ENCODE measurements at regions not wholly inside any gene's neighbourhood (a gene's known extent, or its start where the extent isn't known, plus 50 kb on each side); places are given as distances from the start of the nearest gene placed in this dataset.

- 100% methylated on average over 1 of the region's 2 CpGs; no CpG with 5 or more reads in 1 of the 2 experiments for WGBS, 2 experiments (ENCODE audit: insufficient coverage in 2 of 2)
Measured at GRCh38 chr3:72250725-72251124, 465.8 kb upstream of the PROK2 start.

DNA sequence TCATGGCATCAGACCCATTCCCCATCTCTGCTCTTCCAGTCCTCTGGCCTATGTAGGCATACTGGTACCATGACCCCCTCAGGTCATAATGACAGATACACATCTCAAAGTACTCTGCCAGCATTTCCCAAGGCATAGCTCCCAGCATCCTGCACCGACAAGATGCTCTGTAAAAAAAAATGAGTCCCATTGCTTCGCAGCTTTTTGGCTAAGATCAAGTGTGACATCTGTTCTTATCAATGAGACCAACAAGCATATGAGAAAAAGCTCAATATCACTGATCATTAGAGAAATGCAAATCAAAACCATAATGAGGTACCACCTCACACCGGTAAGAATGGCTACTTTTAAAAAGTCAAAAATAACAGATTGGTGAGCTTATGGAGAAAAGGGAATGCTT lies 463.9 kb upstream of the PROK2 start:
- H3K4me1 ChIP-seq (ENCODE audit: control insufficient read depth, insufficient read depth, low read length, poor library complexity, severe bottlenecking), result no peaks in the 10 kb centered on the region
- H3K36me3 ChIP-seq (ENCODE audit: control insufficient read depth, insufficient read depth, low read length), result no peaks in the 10 kb centered on the region
- H3K4me3 ChIP-seq (ENCODE audit: extremely low read depth, insufficient read depth, low read length, poor library complexity, severe bottlenecking), result no peak overlapping the region
- WGBS, 2 experiments (ENCODE audit: insufficient coverage in 2 of 2), result 91 to 100% methylated on average over 1 to 2 of the region's 3 CpGs
- H3K9me3 ChIP-seq (ENCODE audit: control insufficient read depth, low read length), result no peaks in the 10 kb centered on the region
- no peak overlapping the region for H3K27ac ChIP-seq (ENCODE audit: low read depth, low read length, severe bottlenecking)

More at GRCh38 chr3:72250725-72251124, 465.8 kb upstream of the PROK2 start:
- Histone ChIP-seq H3K27ac (ENCODE audit: low read depth, low read length, severe bottlenecking) (no peak overlapping the region), H3K4me1 (ENCODE audit: control insufficient read depth, insufficient read depth, low read length, poor library complexity, severe bottlenecking) (peaks cover 3% of the 10 kb centered on the region), H3K36me3 (ENCODE audit: control insufficient read depth, insufficient read depth, low read length) (no peaks in the 10 kb centered on the region), H3K4me3 (ENCODE audit: extremely low read depth, insufficient read depth, low read length, poor library complexity, severe bottlenecking) (no peak overlapping the region), H3K9me3 (ENCODE audit: control insufficient read depth, low read length) (no peaks in the 10 kb centered on the region)

- Histone ChIP-seq H3K9me3 (ENCODE audit: control insufficient read depth, low read length) (no peaks in the 10 kb centered on the region), H3K36me3 (ENCODE audit: control insufficient read depth, insufficient read depth, low read length) (no peaks in the 10 kb centered on the region), H3K4me1 (ENCODE audit: control insufficient read depth, insufficient read depth, low read length, poor library complexity, severe bottlenecking) (no peaks in the 10 kb centered on the region), H3K4me3 (ENCODE audit: extremely low read depth, insufficient read depth, low read length, poor library complexity, severe bottlenecking) (no peak overlapping the region), H3K27ac (ENCODE audit: low read depth, low read length, severe bottlenecking) (no peak overlapping the region)
- no CpG with 5 or more reads among the region's 1 CpG for WGBS, 2 experiments (ENCODE audit: insufficient coverage in 2 of 2)
Measured at GRCh38 chr3:72248389-72248761, 463.4 kb upstream of the PROK2 start.

- no peaks in the 10 kb centered on the region for H3K36me3 ChIP-seq (ENCODE audit: control insufficient read depth, insufficient read depth, low read length)
- H3K4me3 ChIP-seq (ENCODE audit: extremely low read depth, insufficient read depth, low read length, poor library complexity, severe bottlenecking), result no peak overlapping the region
- H3K9me3 ChIP-seq (ENCODE audit: control insufficient read depth, low read length), result no peaks in the 10 kb centered on the region
- H3K27ac ChIP-seq (ENCODE audit: low read depth, low read length, severe bottlenecking), result no peak overlapping the region
- no peaks in the 10 kb centered on the region for H3K4me1 ChIP-seq (ENCODE audit: control insufficient read depth, insufficient read depth, low read length, poor library complexity, severe bottlenecking)
- WGBS, 2 experiments (ENCODE audit: insufficient coverage in 2 of 2), result no CpG with 5 or more reads among the region's 1 CpG
Measured at GRCh38 chr3:72247645-72248388, 462.9 kb upstream of the PROK2 start.

GRCh38 chr3:72247126-72247525 lies 462.2 kb upstream of the PROK2 start:
- no peaks in the 10 kb centered on the region for H3K36me3 ChIP-seq (ENCODE audit: control insufficient read depth, insufficient read depth, low read length)
- no peak overlapping the region for H3K27ac ChIP-seq (ENCODE audit: low read depth, low read length, severe bottlenecking)
- 81 to 87% methylated on average over 4 to 7 of the region's 7 CpGs for WGBS, 2 experiments (ENCODE audit: insufficient coverage in 2 of 2)
- H3K9me3 ChIP-seq (ENCODE audit: control insufficient read depth, low read length), result no peaks in the 10 kb centered on the region
- H3K4me1 ChIP-seq (ENCODE audit: control insufficient read depth, insufficient read depth, low read length, poor library complexity, severe bottlenecking), result no peaks in the 10 kb centered on the region
- H3K4me3 ChIP-seq (ENCODE audit: extremely low read depth, insufficient read depth, low read length, poor library complexity, severe bottlenecking), result no peak overlapping the region

GRCh38 chr3:72246685-72247084 lies 461.7 kb upstream of the PROK2 start:
- H3K36me3 ChIP-seq (ENCODE audit: control insufficient read depth, insufficient read depth, low read length), result no peaks in the 10 kb centered on the region
- H3K4me3 ChIP-seq (ENCODE audit: extremely low read depth, insufficient read depth, low read length, poor library complexity, severe bottlenecking), result no peak overlapping the region
- H3K4me1 ChIP-seq (ENCODE audit: control insufficient read depth, insufficient read depth, low read length, poor library complexity, severe bottlenecking), result no peaks in the 10 kb centered on the region
- no peaks in the 10 kb centered on the region for H3K9me3 ChIP-seq (ENCODE audit: control insufficient read depth, low read length)
- 89 to 97% methylated on average over 6 of the region's 6 CpGs for WGBS, 2 experiments (ENCODE audit: insufficient coverage in 2 of 2)
- no peak overlapping the region for H3K27ac ChIP-seq (ENCODE audit: low read depth, low read length, severe bottlenecking)

GRCh38 chr3:72245183-72245811 lies 460.3 kb upstream of the PROK2 start:
- Histone ChIP-seq H3K4me1 (ENCODE audit: control insufficient read depth, insufficient read depth, low read length, poor library complexity, severe bottlenecking) (no peaks in the 10 kb centered on the region), H3K9me3 (ENCODE audit: control insufficient read depth, low read length) (no peaks in the 10 kb centered on the region), H3K36me3 (ENCODE audit: control insufficient read depth, insufficient read depth, low read length) (no peaks in the 10 kb centered on the region), H3K27ac (ENCODE audit: low read depth, low read length, severe bottlenecking) (no peak overlapping the region), H3K4me3 (ENCODE audit: extremely low read depth, insufficient read depth, low read length, poor library complexity, severe bottlenecking) (no peak overlapping the region)
- WGBS, 2 experiments (ENCODE audit: insufficient coverage in 2 of 2), result 93 to 95% methylated on average over 9 of the region's 9 CpGs

- Histone ChIP-seq H3K9me3 (ENCODE audit: control insufficient read depth, low read length) (no peaks in the 10 kb centered on the region), H3K4me3 (ENCODE audit: extremely low read depth, insufficient read depth, low read length, poor library complexity, severe bottlenecking) (no peak overlapping the region)
- 84 to 98% methylated on average over 2 to 4 of the region's 5 CpGs for WGBS, 2 experiments (ENCODE audit: insufficient coverage in 2 of 2)
Measured at GRCh38 chr3:72244396-72244795, 459.4 kb upstream of the PROK2 start.

DNA sequence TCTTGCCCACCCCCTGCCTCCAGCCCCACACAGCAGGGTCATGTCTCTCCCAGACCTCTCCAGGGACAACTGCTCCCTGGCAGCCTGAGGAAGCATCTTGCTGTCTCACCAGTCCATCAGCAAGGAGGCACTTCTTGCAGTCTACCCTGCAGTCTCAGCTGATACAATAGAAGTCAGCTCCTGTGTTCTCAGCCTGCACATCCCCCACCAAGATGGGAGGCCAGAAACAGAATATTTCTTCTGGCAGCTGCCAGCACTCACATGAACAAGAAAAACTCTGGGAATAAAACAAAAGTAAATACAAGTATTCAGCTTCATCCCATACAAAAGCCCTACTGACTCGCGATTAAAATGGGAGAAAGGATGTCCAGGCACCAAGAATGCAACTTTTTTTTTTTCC lies 457.4 kb upstream of the PROK2 start:
- Histone ChIP-seq H3K36me3 (ENCODE audit: control insufficient read depth, insufficient read depth, low read length) (no peaks in the 10 kb centered on the region), H3K4me3 (ENCODE audit: extremely low read depth, insufficient read depth, low read length, poor library complexity, severe bottlenecking) (no peak overlapping the region)
- no CpG with 5 or more reads among the region's 2 CpGs for WGBS, 2 experiments (ENCODE audit: insufficient coverage in 2 of 2)

More at GRCh38 chr3:72244396-72244795, 459.4 kb upstream of the PROK2 start:
- no peak overlapping the region for H3K27ac ChIP-seq (ENCODE audit: low read depth, low read length, severe bottlenecking)
- no peaks in the 10 kb centered on the region for H3K4me1 ChIP-seq (ENCODE audit: control insufficient read depth, insufficient read depth, low read length, poor library complexity, severe bottlenecking)
- no peaks in the 10 kb centered on the region for H3K36me3 ChIP-seq (ENCODE audit: control insufficient read depth, insufficient read depth, low read length)

GRCh38 chr3:72241525-72241924 lies 456.6 kb upstream of the PROK2 start:
- no CpG with 5 or more reads among the region's 1 CpG for WGBS, 2 experiments (ENCODE audit: insufficient coverage in 2 of 2)
- Histone ChIP-seq H3K27ac (ENCODE audit: low read depth, low read length, severe bottlenecking) (no peak overlapping the region), H3K4me1 (ENCODE audit: control insufficient read depth, insufficient read depth, low read length, poor library complexity, severe bottlenecking) (peaks cover 11% of the 10 kb centered on the region), H3K4me3 (ENCODE audit: extremely low read depth, insufficient read depth, low read length, poor library complexity, severe bottlenecking) (no peak overlapping the region), H3K9me3 (ENCODE audit: control insufficient read depth, low read length) (no peaks in the 10 kb centered on the region), H3K36me3 (ENCODE audit: control insufficient read depth, insufficient read depth, low read length) (no peaks in the 10 kb centered on the region)

More for the DNA sequence above, 457.4 kb upstream of the PROK2 start:
- H3K9me3 ChIP-seq (ENCODE audit: control insufficient read depth, low read length), result no peaks in the 10 kb centered on the region
- H3K4me1 ChIP-seq (ENCODE audit: control insufficient read depth, insufficient read depth, low read length, poor library complexity, severe bottlenecking), result peaks cover 11% of the 10 kb centered on the region
- H3K27ac ChIP-seq (ENCODE audit: low read depth, low read length, severe bottlenecking), result no peak overlapping the region

DNA sequence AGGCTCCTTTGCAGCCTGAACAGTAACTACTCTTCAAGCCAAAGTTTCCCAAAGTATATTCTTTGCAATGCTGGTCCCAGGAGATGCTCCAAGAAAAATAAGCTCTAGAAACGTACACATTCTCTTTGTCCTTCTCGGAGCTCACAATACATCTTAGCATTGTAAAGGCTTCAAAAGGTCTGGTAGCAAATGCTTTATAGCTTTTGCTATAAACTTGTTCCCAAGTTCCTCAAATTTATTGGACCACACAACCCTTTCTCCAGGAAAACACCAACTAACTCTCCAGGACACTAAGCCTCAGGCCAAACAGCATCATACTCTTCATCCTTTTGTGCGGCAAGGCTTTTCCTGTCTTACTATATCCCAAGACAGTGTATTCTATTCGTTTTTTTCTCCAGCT lies 455.6 kb upstream of the PROK2 start:
- H3K4me3 ChIP-seq (ENCODE audit: extremely low read depth, insufficient read depth, low read length, poor library complexity, severe bottlenecking), result no peak overlapping the region
- H3K9me3 ChIP-seq (ENCODE audit: control insufficient read depth, low read length), result no peaks in the 10 kb centered on the region
- WGBS, 2 experiments (ENCODE audit: insufficient coverage in 2 of 2), result 85 to 86% methylated on average over 4 of the region's 4 CpGs
- H3K27ac ChIP-seq (ENCODE audit: low read depth, low read length, severe bottlenecking), result no peak overlapping the region
- H3K36me3 ChIP-seq (ENCODE audit: control insufficient read depth, insufficient read depth, low read length), result no peaks in the 10 kb centered on the region
- peaks cover 11% of the 10 kb centered on the region for H3K4me1 ChIP-seq (ENCODE audit: control insufficient read depth, insufficient read depth, low read length, poor library complexity, severe bottlenecking)
